ACHN (cell line): ENCODE measurements at regions not wholly inside any gene's neighbourhood (a gene's known extent, or its start where the extent isn't known, plus 50 kb on each side); places are given as distances from the start of the nearest gene placed in this dataset.
A peak's percentile ranks its signal among the peaks of the same experiment; 100 is the strongest.
"Not testable (repeated sequence)": the region's sequence is repeated elsewhere in the genome, so short reads cannot be mapped to it uniquely, and the experiment has no call there.

Source experiments
- DNase-seq: peaks from one replicate; pipeline ENCODE4 v3.0.0-alpha.2; 2015
- in situ Hi-C: cut with HindIII; loops from 2 replicates; pipeline ENCODE4 v1.10.0; 2017; ENCODE audit warnings: low sequenced_read_pairs, low pct_ligation_motif_present, low pct_unique_long_range_greater_than_20kb

GRCh38 chr14:53767566-53767965 lies 189.1 kb downstream of the BMP4 start:
- DNase-seq = no peak

GRCh38 chr14:53766601-53767000 lies 190.0 kb downstream of the BMP4 start:
- in situ Hi-C loops = no loop called here
- no peak for DNase-seq

More at GRCh38 chr14:53767566-53767965, 189.1 kb downstream of the BMP4 start:
- in situ Hi-C loops = no loop called here

- in situ Hi-C loops = no loop called here
- no peak for DNase-seq
Observed at GRCh38 chr14:53766106-53766505, 190.5 kb downstream of the BMP4 start.

GRCh38 chr14:53764846-53765245 lies 191.8 kb downstream of the BMP4 start:
- no peak for DNase-seq
- in situ Hi-C loops = no loop called here

- in situ Hi-C loops = no loop called here
- DNase-seq = no peak
Observed at GRCh38 chr14:53758141-53758540, 198.5 kb downstream of the BMP4 start.

GRCh38 chr14:53757732-53758131 lies 198.9 kb downstream of the BMP4 start:
- in situ Hi-C loops = no loop called here
- no peak for DNase-seq

GRCh38 chr14:53751650-53752049 lies 205.0 kb downstream of the BMP4 start:
- in situ Hi-C loops = no loop called here
- no peak for DNase-seq

GRCh38 chr14:53748691-53749090 lies 207.9 kb downstream of the BMP4 start:
- DNase-seq = peak; percentile 45
- in situ Hi-C loops = no loop called here

GRCh38 chr14:53744857-53745256 lies 211.8 kb downstream of the BMP4 start:
- DNase-seq = no peak
- in situ Hi-C loops = no loop called here

- in situ Hi-C loops = no loop called here
- no peak for DNase-seq
Observed at GRCh38 chr14:53743371-53743770, 213.3 kb downstream of the BMP4 start.

GRCh38 chr14:53742233-53742620 lies 214.4 kb downstream of the BMP4 start:
- DNase-seq = no peak
- in situ Hi-C loops = no loop called here

GRCh38 chr14:53741479-53742232 lies 215.0 kb downstream of the BMP4 start:
- in situ Hi-C loops = no loop called here
- DNase-seq = no peak

- no peak for DNase-seq
- in situ Hi-C loops = no loop called here
Observed at GRCh38 chr14:53740570-53740969, 216.1 kb downstream of the BMP4 start.

- in situ Hi-C loops = no loop called here
- DNase-seq = no peak
Observed at GRCh38 chr14:53735916-53736315, 220.7 kb downstream of the BMP4 start.

- DNase-seq = no peak
- in situ Hi-C loops = no loop called here
Observed at GRCh38 chr14:53723221-53723620, 233.4 kb downstream of the BMP4 start.

- no peak for DNase-seq
- in situ Hi-C loops = no loop called here
Observed at GRCh38 chr14:53719536-53719935, 237.1 kb downstream of the BMP4 start.

- DNase-seq = no peak
- in situ Hi-C loops = no loop called here
Observed at GRCh38 chr14:53716578-53716977, 240.0 kb downstream of the BMP4 start.

GRCh38 chr14:53715193-53715721 lies 241.4 kb downstream of the BMP4 start:
- in situ Hi-C loops = no loop called here
- peak; percentile 3 for DNase-seq

GRCh38 chr14:53714495-53715192 lies 242.0 kb downstream of the BMP4 start:
- in situ Hi-C loops = no loop called here

GRCh38 chr14:53712901-53713300 lies 243.7 kb downstream of the BMP4 start:
- DNase-seq, in situ Hi-C loops: not testable (repeated sequence)

More at GRCh38 chr14:53714495-53715192, 242.0 kb downstream of the BMP4 start:
- DNase-seq = no peak
